ENCODE measurements at regions not wholly inside any gene's neighbourhood (a gene's known extent, or its start where the extent isn't known, plus 50 kb on each side); places are given as distances from the start of the nearest gene placed in this dataset.

DNA sequence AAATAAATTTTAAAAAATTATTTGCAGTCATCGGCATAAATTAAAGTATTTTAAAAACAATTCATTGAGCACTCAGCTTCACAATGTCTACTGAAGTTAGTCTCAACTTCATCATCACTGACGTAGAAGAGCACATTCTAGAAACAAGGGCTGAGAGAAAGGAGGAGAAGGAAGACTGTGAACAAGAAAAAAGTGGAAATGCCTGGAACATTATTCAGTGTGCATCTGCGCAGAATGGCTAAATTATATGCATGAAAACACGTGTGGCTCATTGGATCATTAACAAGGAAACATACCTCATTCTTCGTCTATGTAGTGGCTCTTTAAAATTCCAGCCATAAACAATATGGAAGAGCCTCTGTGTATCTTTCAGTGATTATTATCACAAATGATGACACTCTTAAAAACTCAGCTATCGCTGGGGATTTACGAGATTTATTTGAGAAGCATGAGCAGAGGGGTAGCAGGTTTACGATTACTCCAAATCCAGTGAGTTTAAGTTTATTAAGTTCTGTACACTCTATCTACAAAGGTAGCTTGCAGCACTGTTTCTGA is 404.2 kb upstream of the CDIN1 start:
- TF ChIP-seq POLR2A (IDR thresholded peaks at IDR 0.05) (no peak), EP300 (IDR thresholded peaks at IDR 0.05) (no peak)
- TF ChIP-seq, protein P1, sequence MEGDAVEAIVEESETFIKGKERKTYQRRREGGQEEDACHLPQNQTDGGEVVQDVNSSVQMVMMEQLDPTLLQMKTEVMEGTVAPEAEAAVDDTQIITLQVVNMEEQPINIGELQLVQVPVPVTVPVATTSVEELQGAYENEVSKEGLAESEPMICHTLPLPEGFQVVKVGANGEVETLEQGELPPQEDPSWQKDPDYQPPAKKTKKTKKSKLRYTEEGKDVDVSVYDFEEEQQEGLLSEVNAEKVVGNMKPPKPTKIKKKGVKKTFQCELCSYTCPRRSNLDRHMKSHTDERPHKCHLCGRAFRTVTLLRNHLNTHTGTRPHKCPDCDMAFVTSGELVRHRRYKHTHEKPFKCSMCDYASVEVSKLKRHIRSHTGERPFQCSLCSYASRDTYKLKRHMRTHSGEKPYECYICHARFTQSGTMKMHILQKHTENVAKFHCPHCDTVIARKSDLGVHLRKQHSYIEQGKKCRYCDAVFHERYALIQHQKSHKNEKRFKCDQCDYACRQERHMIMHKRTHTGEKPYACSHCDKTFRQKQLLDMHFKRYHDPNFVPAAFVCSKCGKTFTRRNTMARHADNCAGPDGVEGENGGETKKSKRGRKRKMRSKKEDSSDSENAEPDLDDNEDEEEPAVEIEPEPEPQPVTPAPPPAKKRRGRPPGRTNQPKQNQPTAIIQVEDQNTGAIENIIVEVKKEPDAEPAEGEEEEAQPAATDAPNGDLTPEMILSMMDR (IDR thresholded peaks at IDR 0.05), result no peak

Data from tibial nerve (tissue), 4 donors.